ENCODE measurements at regions not wholly inside any gene's neighbourhood (a gene's known extent, or its start where the extent isn't known, plus 50 kb on each side); places are given as distances from the start of the nearest gene placed in this dataset.

DNA sequence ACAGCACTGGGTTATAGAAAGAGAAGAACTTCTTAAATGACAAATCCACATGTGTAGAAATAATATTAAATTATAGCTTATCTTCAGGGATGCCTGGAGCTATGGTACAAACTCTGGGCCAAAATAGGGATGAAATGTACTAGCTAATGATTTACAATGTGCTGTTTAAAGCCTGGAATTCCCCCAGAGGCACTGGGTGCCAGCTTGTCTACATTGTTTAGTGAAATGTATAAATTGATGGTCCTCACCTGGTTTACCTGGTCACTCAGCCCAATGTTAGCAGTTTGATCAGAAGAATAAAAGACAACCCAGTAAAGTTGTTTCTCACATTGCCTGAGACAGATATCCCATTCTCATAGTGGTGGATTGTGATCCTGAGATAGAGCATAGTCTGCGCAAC lies 597.2 kb downstream of the DIAPH3 start:
- H4K20me1 ChIP-seq (ENCODE audit: insufficient read depth), result no peaks in the 10 kb centered on the region
- no peaks in the 10 kb centered on the region for H3K9me2 ChIP-seq (ENCODE audit: insufficient read depth, low read length)
- no peaks in the 10 kb centered on the region for H3F3A ChIP-seq (ENCODE audit: insufficient read depth, low read length, poor library complexity, severe bottlenecking)
- H3K27me3 ChIP-seq (ENCODE audit: insufficient read depth, low read depth, low read length), result no peaks in the 10 kb centered on the region
- no peak overlapping the region for H3K9ac ChIP-seq (ENCODE audit: low read length)
- H2AFZ ChIP-seq (ENCODE audit: low read depth, low read length), result no peak overlapping the region
- H3K79me2 ChIP-seq (replicated peaks; ENCODE audit: insufficient read depth, low read length), result no peaks in the 10 kb centered on the region
- H3K9me3 ChIP-seq (ENCODE audit: low read length), result no peaks in the 10 kb centered on the region
- no peaks in the 10 kb centered on the region for H3K36me3 ChIP-seq (ENCODE audit: insufficient read depth, low read length)
- no peak overlapping the region for H3K4me3 ChIP-seq (ENCODE audit: low read length)
- H3K27ac ChIP-seq (ENCODE audit: low read length), result no peak overlapping the region
- H3K4me2 ChIP-seq (ENCODE audit: low read length), result no peak overlapping the region
- TF ChIP-seq EP300 (conservative IDR thresholded peaks at IDR 0.05; ENCODE audit: poor library complexity, severe bottlenecking) (no peak), RAD21 (conservative IDR thresholded peaks at IDR 0.05) (no peak), EZH2 (IDR thresholded peaks at IDR 0.05; ENCODE audit: borderline replicate concordance, insufficient read depth, low read length, poor library complexity, severe bottlenecking) (no peak), TAF1 (IDR thresholded peaks at IDR 0.05; ENCODE audit: low read depth) (no peak), MXI1 (conservative IDR thresholded peaks at IDR 0.05; ENCODE audit: poor library complexity, severe bottlenecking) (no peak), POLR2AphosphoS5 (IDR thresholded peaks at IDR 0.05) (no peak), SMC3 (conservative IDR thresholded peaks at IDR 0.05; ENCODE audit: poor library complexity) (no peak)
- TF ChIP-seq, protein P1, sequence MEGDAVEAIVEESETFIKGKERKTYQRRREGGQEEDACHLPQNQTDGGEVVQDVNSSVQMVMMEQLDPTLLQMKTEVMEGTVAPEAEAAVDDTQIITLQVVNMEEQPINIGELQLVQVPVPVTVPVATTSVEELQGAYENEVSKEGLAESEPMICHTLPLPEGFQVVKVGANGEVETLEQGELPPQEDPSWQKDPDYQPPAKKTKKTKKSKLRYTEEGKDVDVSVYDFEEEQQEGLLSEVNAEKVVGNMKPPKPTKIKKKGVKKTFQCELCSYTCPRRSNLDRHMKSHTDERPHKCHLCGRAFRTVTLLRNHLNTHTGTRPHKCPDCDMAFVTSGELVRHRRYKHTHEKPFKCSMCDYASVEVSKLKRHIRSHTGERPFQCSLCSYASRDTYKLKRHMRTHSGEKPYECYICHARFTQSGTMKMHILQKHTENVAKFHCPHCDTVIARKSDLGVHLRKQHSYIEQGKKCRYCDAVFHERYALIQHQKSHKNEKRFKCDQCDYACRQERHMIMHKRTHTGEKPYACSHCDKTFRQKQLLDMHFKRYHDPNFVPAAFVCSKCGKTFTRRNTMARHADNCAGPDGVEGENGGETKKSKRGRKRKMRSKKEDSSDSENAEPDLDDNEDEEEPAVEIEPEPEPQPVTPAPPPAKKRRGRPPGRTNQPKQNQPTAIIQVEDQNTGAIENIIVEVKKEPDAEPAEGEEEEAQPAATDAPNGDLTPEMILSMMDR (IDR thresholded peaks at IDR 0.05; ENCODE audit: poor library complexity, severe bottlenecking), result no peak
- TF ChIP-seq, protein P2, sequence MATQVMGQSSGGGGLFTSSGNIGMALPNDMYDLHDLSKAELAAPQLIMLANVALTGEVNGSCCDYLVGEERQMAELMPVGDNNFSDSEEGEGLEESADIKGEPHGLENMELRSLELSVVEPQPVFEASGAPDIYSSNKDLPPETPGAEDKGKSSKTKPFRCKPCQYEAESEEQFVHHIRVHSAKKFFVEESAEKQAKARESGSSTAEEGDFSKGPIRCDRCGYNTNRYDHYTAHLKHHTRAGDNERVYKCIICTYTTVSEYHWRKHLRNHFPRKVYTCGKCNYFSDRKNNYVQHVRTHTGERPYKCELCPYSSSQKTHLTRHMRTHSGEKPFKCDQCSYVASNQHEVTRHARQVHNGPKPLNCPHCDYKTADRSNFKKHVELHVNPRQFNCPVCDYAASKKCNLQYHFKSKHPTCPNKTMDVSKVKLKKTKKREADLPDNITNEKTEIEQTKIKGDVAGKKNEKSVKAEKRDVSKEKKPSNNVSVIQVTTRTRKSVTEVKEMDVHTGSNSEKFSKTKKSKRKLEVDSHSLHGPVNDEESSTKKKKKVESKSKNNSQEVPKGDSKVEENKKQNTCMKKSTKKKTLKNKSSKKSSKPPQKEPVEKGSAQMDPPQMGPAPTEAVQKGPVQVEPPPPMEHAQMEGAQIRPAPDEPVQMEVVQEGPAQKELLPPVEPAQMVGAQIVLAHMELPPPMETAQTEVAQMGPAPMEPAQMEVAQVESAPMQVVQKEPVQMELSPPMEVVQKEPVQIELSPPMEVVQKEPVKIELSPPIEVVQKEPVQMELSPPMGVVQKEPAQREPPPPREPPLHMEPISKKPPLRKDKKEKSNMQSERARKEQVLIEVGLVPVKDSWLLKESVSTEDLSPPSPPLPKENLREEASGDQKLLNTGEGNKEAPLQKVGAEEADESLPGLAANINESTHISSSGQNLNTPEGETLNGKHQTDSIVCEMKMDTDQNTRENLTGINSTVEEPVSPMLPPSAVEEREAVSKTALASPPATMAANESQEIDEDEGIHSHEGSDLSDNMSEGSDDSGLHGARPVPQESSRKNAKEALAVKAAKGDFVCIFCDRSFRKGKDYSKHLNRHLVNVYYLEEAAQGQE (IDR thresholded peaks at IDR 0.05; ENCODE audit: borderline replicate concordance), result no peak

DNA sequence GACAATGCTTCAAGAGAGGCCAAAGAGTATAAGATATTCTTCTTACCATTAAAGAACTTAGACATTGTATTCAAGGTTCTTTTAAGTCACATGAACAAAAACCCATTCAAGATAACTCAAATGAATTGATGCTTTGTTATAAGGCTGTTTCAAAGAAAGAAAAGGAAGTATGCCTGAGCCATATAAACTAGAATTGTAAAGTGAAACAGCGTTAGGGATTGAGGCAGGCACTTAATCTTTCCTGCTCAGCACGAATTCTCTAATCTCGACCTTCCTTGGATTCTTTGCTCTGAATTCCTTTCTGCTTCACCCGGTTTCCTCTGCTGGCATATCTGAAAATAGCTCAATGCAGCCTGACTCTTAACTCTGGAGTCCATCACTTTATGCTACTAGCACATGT lies 595.4 kb downstream of the DIAPH3 start:
- no peak overlapping the region for H3K4me3 ChIP-seq (ENCODE audit: low read length)
- no peak overlapping the region for H3K27ac ChIP-seq (ENCODE audit: low read length)
- H3K36me3 ChIP-seq (ENCODE audit: insufficient read depth, low read length), result no peaks in the 10 kb centered on the region
- no peaks in the 10 kb centered on the region for H3K79me2 ChIP-seq (replicated peaks; ENCODE audit: insufficient read depth, low read length)
- H3K27me3 ChIP-seq (ENCODE audit: insufficient read depth, low read depth, low read length), result no peaks in the 10 kb centered on the region
- H3K9me3 ChIP-seq (ENCODE audit: low read length), result no peaks in the 10 kb centered on the region
- no peak overlapping the region for H2AFZ ChIP-seq (ENCODE audit: low read depth, low read length)
- no peaks in the 10 kb centered on the region for H3K9me2 ChIP-seq (ENCODE audit: insufficient read depth, low read length)
- TF ChIP-seq POLR2AphosphoS5 (IDR thresholded peaks at IDR 0.05), result no peak
- H4K20me1 ChIP-seq (ENCODE audit: insufficient read depth), result no peaks in the 10 kb centered on the region
- H3F3A ChIP-seq (ENCODE audit: insufficient read depth, low read length, poor library complexity, severe bottlenecking), result no peaks in the 10 kb centered on the region
- no peak overlapping the region for H3K4me2 ChIP-seq (ENCODE audit: low read length)
- H3K9ac ChIP-seq (ENCODE audit: low read length), result no peak overlapping the region

DNA sequence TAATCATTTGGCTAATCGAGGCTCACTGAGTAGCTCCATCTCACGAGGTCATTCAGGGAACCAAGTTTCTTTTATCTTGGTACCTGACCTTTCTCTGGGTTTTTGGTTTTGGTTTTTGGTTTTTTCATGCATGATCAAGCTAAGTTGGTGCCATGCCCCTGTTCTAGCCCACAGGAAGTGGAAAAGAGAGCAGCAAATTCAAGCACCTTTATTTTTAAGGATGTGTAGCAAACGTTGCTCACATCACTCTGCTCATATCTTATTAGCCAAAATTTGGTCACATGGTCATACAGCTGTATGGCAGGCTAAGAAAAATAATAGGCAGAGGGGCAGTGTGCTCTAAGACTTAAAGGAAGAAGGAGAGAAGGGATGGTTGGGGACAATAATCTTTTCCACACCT lies 593.5 kb downstream of the DIAPH3 start:
- no peak for TF ChIP-seq MXI1 (conservative IDR thresholded peaks at IDR 0.05; ENCODE audit: poor library complexity, severe bottlenecking)
- TF ChIP-seq, protein P2 (IDR thresholded peaks at IDR 0.05; ENCODE audit: borderline replicate concordance), result no peak
- Histone ChIP-seq H3K9me3 (ENCODE audit: low read length) (no peaks in the 10 kb centered on the region), H3F3A (ENCODE audit: insufficient read depth, low read length, poor library complexity, severe bottlenecking) (no peaks in the 10 kb centered on the region), H3K36me3 (ENCODE audit: insufficient read depth, low read length) (no peaks in the 10 kb centered on the region), H2AFZ (ENCODE audit: low read depth, low read length) (no peak overlapping the region), H3K27ac (ENCODE audit: low read length) (no peak overlapping the region), H3K4me3 (ENCODE audit: low read length) (no peak overlapping the region), H3K9me2 (ENCODE audit: insufficient read depth, low read length) (no peaks in the 10 kb centered on the region), H4K20me1 (ENCODE audit: insufficient read depth) (no peaks in the 10 kb centered on the region), H3K27me3 (ENCODE audit: insufficient read depth, low read depth, low read length) (no peaks in the 10 kb centered on the region), H3K79me2 (replicated peaks; ENCODE audit: insufficient read depth, low read length) (no peaks in the 10 kb centered on the region), H3K9ac (ENCODE audit: low read length) (no peak overlapping the region), H3K4me2 (ENCODE audit: low read length) (no peak overlapping the region)
